ENCODE measurements at regions not wholly inside any gene's neighbourhood (a gene's known extent, or its start where the extent isn't known, plus 50 kb on each side); places are given as distances from the start of the nearest gene placed in this dataset.

DNA sequence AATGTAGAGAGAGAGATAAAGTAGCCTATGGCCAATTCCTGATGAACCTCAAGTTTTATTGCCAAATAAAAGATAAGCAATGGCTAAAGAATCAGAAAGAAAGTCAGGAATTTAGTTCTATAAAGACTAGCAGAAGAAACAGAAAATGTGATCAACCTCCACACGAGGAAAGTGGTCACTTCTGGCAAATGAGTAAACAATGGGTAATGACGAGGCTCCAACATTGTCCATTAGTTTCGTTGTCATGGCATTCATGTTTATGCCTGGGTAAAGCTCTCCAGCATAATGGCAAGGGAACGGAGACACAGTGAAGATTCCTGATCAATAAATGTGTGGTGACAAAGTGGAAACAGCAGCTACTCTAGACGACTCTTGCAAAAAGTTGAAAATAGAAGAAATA lies 341.8 kb upstream of the CTNND2 start:
- no peak for ATAC-seq
- ChIA-PET POLR2A (no interaction called here), CTCF (no interaction called here), RAD21 (ENCODE audit: low non-redundant PET in 1 of 2, low total read pairs in 2 of 2, uncharacterized antibody in 2 of 2, unreplicated experiment in 2 of 2) (no interaction called here)
- H3K4me2 ChIP-seq (ENCODE audit: low read length) = no peak overlapping the region
- H3K27ac ChIP-seq (ENCODE audit: low read depth, low read length) = no peak overlapping the region
- DNase-seq (ENCODE audit: low read depth, low spot score) = no peak
- no peaks in the 10 kb centered on the region for H3K4me1 ChIP-seq (ENCODE audit: control insufficient read depth in 1 of 2, insufficient read depth in 2 of 2, low read length in 2 of 2)
- intact Hi-C loops (cut with micrococcal nuclease) = no loop called here
- H3K4me3 ChIP-seq (replicated peaks in 1 of 2; ENCODE audit: low read depth in 1 of 2, low read length in 2 of 2) = no peak overlapping the region
- peaks cover 17 to 29% of the 10 kb centered on the region in 2 experiments; a peak in 2 of 4 replicates for H3K9me3 ChIP-seq (ENCODE audit: control insufficient read depth in 1 of 2, insufficient read depth in 1 of 2, low read depth in 1 of 2, low read length in 2 of 2)
- BruUV-seq (replicated peaks) = no TSS peak
- no peak overlapping the region for H2AFZ ChIP-seq (ENCODE audit: low read depth, low read length, poor library complexity, severe bottlenecking)
- H3K36me3 ChIP-seq (ENCODE audit: control insufficient read depth in 1 of 2, insufficient read depth in 2 of 2, low read length in 2 of 2) = no peaks in the 10 kb centered on the region
- TF ChIP-seq, protein P1, sequence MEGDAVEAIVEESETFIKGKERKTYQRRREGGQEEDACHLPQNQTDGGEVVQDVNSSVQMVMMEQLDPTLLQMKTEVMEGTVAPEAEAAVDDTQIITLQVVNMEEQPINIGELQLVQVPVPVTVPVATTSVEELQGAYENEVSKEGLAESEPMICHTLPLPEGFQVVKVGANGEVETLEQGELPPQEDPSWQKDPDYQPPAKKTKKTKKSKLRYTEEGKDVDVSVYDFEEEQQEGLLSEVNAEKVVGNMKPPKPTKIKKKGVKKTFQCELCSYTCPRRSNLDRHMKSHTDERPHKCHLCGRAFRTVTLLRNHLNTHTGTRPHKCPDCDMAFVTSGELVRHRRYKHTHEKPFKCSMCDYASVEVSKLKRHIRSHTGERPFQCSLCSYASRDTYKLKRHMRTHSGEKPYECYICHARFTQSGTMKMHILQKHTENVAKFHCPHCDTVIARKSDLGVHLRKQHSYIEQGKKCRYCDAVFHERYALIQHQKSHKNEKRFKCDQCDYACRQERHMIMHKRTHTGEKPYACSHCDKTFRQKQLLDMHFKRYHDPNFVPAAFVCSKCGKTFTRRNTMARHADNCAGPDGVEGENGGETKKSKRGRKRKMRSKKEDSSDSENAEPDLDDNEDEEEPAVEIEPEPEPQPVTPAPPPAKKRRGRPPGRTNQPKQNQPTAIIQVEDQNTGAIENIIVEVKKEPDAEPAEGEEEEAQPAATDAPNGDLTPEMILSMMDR (IDR thresholded peaks at IDR 0.05 in 2 of 3, conservative IDR thresholded peaks at IDR 0.05 in 1 of 3; ENCODE audit: borderline replicate concordance in 1 of 3, insufficient read depth in 1 of 3, low read depth in 2 of 3, low read length in 2 of 3) = no peak
- no peak for TF ChIP-seq JUND (IDR thresholded peaks at IDR 0.05)
- no peak for TF ChIP-seq POLR2AphosphoS5 (IDR thresholded peaks at IDR 0.05; ENCODE audit: low read depth, low read length)
- no peak for TF ChIP-seq EGR1 (IDR thresholded peaks at IDR 0.05; ENCODE audit: low read depth)
- TF ChIP-seq FOSL1 (IDR thresholded peaks at IDR 0.05; ENCODE audit: low read depth) = no peak
- no peak for TF ChIP-seq TCF7L2 (IDR thresholded peaks at IDR 0.05; ENCODE audit: borderline replicate concordance, extremely low read depth, insufficient read depth, insufficient read length)
- no peaks in the 10 kb centered on the region for H3K27me3 ChIP-seq (ENCODE audit: insufficient read depth, low read length)
- H3K9ac ChIP-seq (ENCODE audit: low read length) = no peak overlapping the region
- no peaks in the 10 kb centered on the region for H3K79me2 ChIP-seq (ENCODE audit: insufficient read depth, low read length)
- H3K9me2 ChIP-seq (ENCODE audit: insufficient read depth) = no peaks in the 10 kb centered on the region
- no peaks in the 10 kb centered on the region for H4K20me1 ChIP-seq (ENCODE audit: insufficient read depth)

DNA sequence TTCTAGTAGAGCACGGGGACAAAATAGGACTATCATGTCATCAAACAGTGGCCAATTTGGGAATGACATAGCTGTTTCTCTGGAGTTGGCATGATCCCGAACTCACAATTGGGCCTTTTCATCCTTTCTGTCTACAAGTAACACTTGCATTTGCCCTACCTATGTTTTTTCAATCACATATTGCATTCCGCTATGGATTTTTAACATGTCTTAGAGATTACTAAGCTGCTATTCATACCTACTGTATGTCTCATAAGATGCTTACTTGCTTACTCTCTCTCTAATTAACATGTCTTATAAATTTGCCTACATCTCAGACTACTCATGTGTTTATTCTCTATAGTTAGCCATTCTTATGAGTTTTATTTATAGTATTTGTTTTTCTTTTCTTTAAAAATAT lies 341.2 kb upstream of the CTNND2 start:
- Histone ChIP-seq H3K27me3 (ENCODE audit: insufficient read depth, low read length) (no peaks in the 10 kb centered on the region), H3K27ac (ENCODE audit: low read depth, low read length) (no peak overlapping the region), H4K20me1 (ENCODE audit: insufficient read depth) (no peaks in the 10 kb centered on the region), H3K4me3 (replicated peaks in 1 of 2; ENCODE audit: low read depth in 1 of 2, low read length in 2 of 2) (no peak overlapping the region), H3K9me2 (ENCODE audit: insufficient read depth) (no peaks in the 10 kb centered on the region), H3K36me3 (ENCODE audit: control insufficient read depth in 1 of 2, insufficient read depth in 2 of 2, low read length in 2 of 2) (no peaks in the 10 kb centered on the region), H2AFZ (ENCODE audit: low read depth, low read length, poor library complexity, severe bottlenecking) (no peak overlapping the region), H3K79me2 (ENCODE audit: insufficient read depth, low read length) (no peaks in the 10 kb centered on the region), H3K9me3 (ENCODE audit: control insufficient read depth in 1 of 2, insufficient read depth in 1 of 2, low read depth in 1 of 2, low read length in 2 of 2) (peaks cover 13 to 27% of the 10 kb centered on the region in 2 experiments; a peak in 2 of 4 replicates), H3K4me1 (ENCODE audit: control insufficient read depth in 1 of 2, insufficient read depth in 2 of 2, low read length in 2 of 2) (no peaks in the 10 kb centered on the region), H3K9ac (ENCODE audit: low read length) (no peak overlapping the region), H3K4me2 (ENCODE audit: low read length) (no peak overlapping the region)
- ChIA-PET RAD21 (ENCODE audit: low non-redundant PET in 1 of 2, low total read pairs in 2 of 2, uncharacterized antibody in 2 of 2, unreplicated experiment in 2 of 2) (no interaction called here), CTCF (no interaction called here), POLR2A (no interaction called here)
- no peak for TF ChIP-seq RAD21 (IDR thresholded peaks at IDR 0.05; ENCODE audit: low read depth)
- TF ChIP-seq, protein P2, sequence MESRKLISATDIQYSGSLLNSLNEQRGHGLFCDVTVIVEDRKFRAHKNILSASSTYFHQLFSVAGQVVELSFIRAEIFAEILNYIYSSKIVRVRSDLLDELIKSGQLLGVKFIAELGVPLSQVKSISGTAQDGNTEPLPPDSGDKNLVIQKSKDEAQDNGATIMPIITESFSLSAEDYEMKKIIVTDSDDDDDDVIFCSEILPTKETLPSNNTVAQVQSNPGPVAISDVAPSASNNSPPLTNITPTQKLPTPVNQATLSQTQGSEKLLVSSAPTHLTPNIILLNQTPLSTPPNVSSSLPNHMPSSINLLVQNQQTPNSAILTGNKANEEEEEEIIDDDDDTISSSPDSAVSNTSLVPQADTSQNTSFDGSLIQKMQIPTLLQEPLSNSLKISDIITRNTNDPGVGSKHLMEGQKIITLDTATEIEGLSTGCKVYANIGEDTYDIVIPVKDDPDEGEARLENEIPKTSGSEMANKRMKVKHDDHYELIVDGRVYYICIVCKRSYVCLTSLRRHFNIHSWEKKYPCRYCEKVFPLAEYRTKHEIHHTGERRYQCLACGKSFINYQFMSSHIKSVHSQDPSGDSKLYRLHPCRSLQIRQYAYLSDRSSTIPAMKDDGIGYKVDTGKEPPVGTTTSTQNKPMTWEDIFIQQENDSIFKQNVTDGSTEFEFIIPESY (IDR thresholded peaks at IDR 0.05; ENCODE audit: extremely low read depth, insufficient replicate concordance, low read length) = no peak
- intact Hi-C loops (cut with micrococcal nuclease) = no loop called here
- ATAC-seq (no peak), DNase-seq (ENCODE audit: low read depth, low spot score) (no peak)
- BruUV-seq (replicated peaks) = no TSS peak

Data from HCT116 (cell line).